Activated CD8-positive, alpha-beta T cell treated with anti-CD3 and anti-CD28 coated beads, Interleukin-2, amount 10 ng/mL, durations not matched to agents 7 days and 5 days (primary cell): ENCODE measurements at regions not wholly inside any gene's neighbourhood (a gene's known extent, or its start where the extent isn't known, plus 50 kb on each side); places are given as distances from the start of the nearest gene placed in this dataset.
"Not testable (repeated sequence)": the region's sequence is repeated elsewhere in the genome, so short reads cannot be mapped to it uniquely, and the experiment has no call there.

Experiments used
- ATAC-seq: fragments of 150-1000 bp; cut with Tn5 transposase; one replicate; pipeline ENCODE4 v1.10.0; 2021; ENCODE audit warnings: moderate library complexity
- CTCF ChIA-PET: fragments of 350-600 bp; sonication (Branson Sonifier 250); formaldehyde crosslinking; loops from one replicate; lab custom pipeline; 2021; ENCODE audit warnings: antibody characterized with exemption; lab: Charles Lee
- POLR2A ChIA-PET: fragments of 350-600 bp; sonication (Branson Sonifier 250); formaldehyde crosslinking; loops from one replicate; lab custom pipeline; 2021; ENCODE audit warnings: antibody characterized with exemption; lab: Charles Lee
- DNase-seq: peaks from one replicate; pipeline ENCODE4 v3.0.0-alpha.2; 2020
- H3K27ac Mint-ChIP-seq: one replicate; pipeline ENCODE4 v1.8.0; 2021; ENCODE audit warnings: mild to moderate bottlenecking, mixed read lengths
- H3K27me3 Mint-ChIP-seq: one replicate; pipeline ENCODE4 v1.8.0; 2021; ENCODE audit warnings: low read depth, mixed read lengths
- H3K36me3 Mint-ChIP-seq: one replicate; pipeline ENCODE4 v1.8.0; 2021; ENCODE audit warnings: low read depth, mixed read lengths
- H3K4me1 Mint-ChIP-seq: one replicate; pipeline ENCODE4 v1.8.0; 2021; ENCODE audit warnings: low read depth, mixed read lengths
- H3K4me3 Mint-ChIP-seq: one replicate; pipeline ENCODE4 v1.8.0; 2021; ENCODE audit warnings: mild to moderate bottlenecking, mixed read lengths
- H3K9me3 Mint-ChIP-seq: one replicate; pipeline ENCODE4 v1.8.0; 2022; ENCODE audit warnings: mixed read lengths; ENCODE audit not compliant: insufficient read depth

DNA sequence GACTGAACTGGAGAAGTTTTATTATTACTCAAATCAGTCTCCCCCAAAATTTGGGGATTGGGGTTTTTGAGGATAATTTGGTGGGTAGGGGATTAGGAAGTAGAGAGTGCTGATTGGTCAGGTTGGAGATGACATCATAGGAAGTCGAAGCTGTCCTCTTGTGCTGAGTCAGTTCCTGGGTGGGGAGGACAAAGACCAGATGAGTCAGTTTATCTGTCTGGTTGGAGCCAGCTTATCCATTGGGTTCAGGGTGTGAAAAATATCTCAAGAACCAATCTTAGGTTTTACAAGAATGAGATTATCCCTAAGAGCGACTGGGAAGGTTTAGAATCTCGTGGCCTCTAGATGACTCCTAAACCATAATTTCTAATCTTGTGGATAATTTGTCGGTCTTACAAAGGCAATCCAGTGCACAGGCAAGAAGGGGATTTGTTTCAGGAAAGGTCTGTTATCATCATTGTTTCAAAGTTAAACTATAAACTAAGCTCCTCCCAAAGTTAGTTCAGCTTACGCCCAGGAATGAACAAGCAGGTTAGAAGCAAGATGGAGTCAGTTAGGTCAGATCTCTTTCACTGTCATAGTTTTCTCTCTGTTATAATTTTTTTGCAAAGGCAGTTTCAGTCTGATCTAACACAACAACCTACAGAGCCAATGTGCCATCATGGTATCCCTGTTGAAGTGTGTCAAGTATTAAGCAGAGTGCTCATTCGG, 274.5 kb downstream of the SLC7A11 start:
- POLR2A ChIA-PET = no interaction called here
- no peak overlapping the region for H3K27ac Mint-ChIP-seq

DNA sequence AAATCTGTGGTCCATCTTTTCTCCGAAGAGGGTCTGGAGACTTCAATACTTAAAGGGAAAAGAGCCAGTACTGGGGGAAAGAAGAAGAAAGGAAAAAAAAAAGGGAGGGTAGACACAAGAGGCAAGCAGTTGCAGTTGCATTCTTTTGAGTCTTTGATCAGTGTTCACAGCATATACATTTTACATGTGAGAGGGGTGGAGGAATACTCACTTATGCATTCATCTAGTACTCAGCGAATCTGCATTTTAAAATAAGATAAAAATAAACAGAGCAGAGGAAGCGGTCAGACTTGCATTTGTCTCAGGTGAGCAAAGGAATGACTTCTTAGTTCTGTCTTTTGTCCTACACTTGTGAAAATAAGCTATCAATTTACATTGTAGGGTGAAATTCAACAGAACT, 275.6 kb downstream of the SLC7A11 start:
- Mint-ChIP-seq H3K4me1 (no peaks in the 10 kb centered on the region), H3K36me3 (no peaks in the 10 kb centered on the region), H3K27me3 (no peaks in the 10 kb centered on the region), H3K4me3 (no peak overlapping the region), H3K9me3 (no peaks in the 10 kb centered on the region), H3K27ac (no peak overlapping the region)
- DNase-seq (no peak), ATAC-seq (no peak)
- POLR2A ChIA-PET = no interaction called here
- CTCF ChIA-PET = no interaction called here

More for the DNA sequence above, 274.5 kb downstream of the SLC7A11 start:
- Mint-ChIP-seq H3K27me3 (no peaks in the 10 kb centered on the region), H3K9me3 (no peaks in the 10 kb centered on the region), H3K4me3 (no peak overlapping the region), H3K36me3 (no peaks in the 10 kb centered on the region), H3K4me1 (no peaks in the 10 kb centered on the region)
- no peak for ATAC-seq
- CTCF ChIA-PET = no interaction called here
- DNase-seq = no peak

DNA sequence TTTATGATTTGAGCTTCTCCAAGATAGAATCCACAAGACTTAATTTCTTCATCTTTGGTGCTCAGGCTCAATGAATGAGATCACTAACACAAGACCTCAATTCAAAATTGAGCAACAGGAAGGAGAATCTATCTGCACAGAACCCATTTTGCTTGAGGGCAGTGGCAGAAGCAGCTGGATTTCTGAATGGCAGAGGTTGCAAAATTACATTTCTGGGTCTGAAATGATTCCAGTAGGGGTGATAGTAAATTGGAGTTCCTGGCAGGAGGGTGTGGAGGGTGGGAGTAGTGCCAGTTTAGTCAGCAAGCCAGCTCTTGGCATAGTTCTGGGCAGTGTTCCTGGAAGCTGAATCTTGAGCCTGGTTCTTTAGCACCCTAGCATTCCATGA, 281.1 kb downstream of the SLC7A11 start:
- CTCF ChIA-PET = no interaction called here
- H3K4me1 Mint-ChIP-seq = no peaks in the 10 kb centered on the region
- no peaks in the 10 kb centered on the region for H3K27me3 Mint-ChIP-seq
- ATAC-seq = no peak
- H3K4me3 Mint-ChIP-seq = no peak overlapping the region
- no peak overlapping the region for H3K27ac Mint-ChIP-seq
- POLR2A ChIA-PET = no interaction called here
- no peak for DNase-seq
- H3K36me3 Mint-ChIP-seq = no peaks in the 10 kb centered on the region
- no peaks in the 10 kb centered on the region for H3K9me3 Mint-ChIP-seq

DNA sequence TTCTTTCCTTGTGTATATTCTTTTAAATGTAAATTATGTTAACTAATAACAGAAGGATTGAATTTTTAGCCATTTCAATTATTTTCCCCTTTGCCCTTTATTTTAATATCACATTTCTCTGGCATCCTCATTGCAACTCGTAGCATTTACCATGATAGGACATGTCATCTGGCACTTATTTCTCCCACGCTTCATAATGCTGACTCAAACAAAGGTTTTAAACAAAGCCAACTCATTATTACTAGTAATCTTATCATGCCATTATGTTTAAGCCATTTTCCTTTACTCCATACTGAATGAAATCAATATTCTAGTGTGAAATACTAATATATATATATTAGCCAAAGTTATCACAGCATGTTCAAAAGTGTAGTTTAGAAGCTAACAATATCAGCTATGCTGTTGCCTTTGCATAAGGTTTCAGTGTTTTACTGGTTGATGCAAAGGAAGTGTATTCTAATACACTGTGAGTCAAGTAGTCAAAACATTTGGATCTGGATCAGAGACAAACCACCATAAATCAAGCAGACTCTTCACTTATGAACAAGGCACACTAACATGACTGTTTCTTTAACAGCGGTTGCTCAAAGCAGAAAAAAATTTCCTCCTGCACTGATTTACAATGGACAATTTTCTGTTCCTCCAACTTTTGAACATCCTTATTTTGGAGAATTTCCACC, 281.6 kb downstream of the SLC7A11 start:
- Mint-ChIP-seq H3K4me1 (no peaks in the 10 kb centered on the region), H3K27me3 (no peaks in the 10 kb centered on the region), H3K36me3 (no peaks in the 10 kb centered on the region), H3K9me3 (no peaks in the 10 kb centered on the region), H3K27ac (no peak overlapping the region), H3K4me3 (no peak overlapping the region)
- POLR2A ChIA-PET = no interaction called here
- DNase-seq (no peak), ATAC-seq (no peak)
- CTCF ChIA-PET = no interaction called here

DNA sequence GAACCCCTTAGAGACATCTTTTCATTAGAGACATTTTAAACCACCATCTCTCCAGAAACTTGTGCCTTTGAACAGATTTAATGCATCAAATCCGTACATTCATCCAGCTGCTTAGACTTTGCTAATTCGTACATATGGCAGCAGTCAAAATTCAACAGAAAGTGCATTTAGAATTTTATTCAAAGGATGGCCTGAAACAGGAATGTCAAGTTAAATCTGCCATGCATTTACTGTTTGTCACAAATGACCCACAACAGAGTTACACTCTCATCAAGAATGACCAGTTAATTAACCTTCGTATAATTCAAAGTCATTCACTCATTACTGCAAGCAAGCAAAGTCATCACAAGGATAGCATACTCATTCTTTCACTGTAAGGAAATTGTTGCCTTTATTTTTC, 284.3 kb downstream of the SLC7A11 start:
- Mint-ChIP-seq H3K27ac (no peak overlapping the region), H3K4me3 (no peak overlapping the region), H3K27me3 (no peaks in the 10 kb centered on the region), H3K9me3 (no peaks in the 10 kb centered on the region), H3K36me3 (no peaks in the 10 kb centered on the region), H3K4me1 (no peaks in the 10 kb centered on the region)
- CTCF ChIA-PET = no interaction called here
- POLR2A ChIA-PET = no interaction called here
- DNase-seq (no peak), ATAC-seq (no peak)

DNA sequence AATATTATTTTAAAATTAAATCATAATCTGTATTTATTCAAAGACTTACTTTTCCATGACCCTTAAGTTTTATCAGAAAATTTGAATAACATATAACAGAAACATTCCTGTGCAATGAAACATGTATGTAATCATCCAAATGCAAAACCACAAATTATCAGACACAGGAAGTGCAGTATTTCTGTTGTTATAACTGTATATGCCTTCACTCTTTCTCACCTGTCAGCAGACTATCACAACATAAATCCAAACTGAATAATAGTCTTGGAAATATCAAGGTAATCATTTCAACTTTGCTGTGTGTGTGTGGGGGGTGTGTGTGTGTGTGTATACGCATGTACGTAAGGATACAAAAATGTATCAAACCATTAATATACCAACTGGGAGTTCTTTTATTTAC, 285.9 kb downstream of the SLC7A11 start:
- POLR2A ChIA-PET = no interaction called here
- no peaks in the 10 kb centered on the region for H3K36me3 Mint-ChIP-seq
- no peak for ATAC-seq
- DNase-seq = no peak
- no peaks in the 10 kb centered on the region for H3K4me1 Mint-ChIP-seq
- H3K27me3 Mint-ChIP-seq = no peaks in the 10 kb centered on the region
- H3K4me3 Mint-ChIP-seq = no peak overlapping the region
- H3K9me3 Mint-ChIP-seq = no peaks in the 10 kb centered on the region
- CTCF ChIA-PET = no interaction called here
- no peak overlapping the region for H3K27ac Mint-ChIP-seq

DNA sequence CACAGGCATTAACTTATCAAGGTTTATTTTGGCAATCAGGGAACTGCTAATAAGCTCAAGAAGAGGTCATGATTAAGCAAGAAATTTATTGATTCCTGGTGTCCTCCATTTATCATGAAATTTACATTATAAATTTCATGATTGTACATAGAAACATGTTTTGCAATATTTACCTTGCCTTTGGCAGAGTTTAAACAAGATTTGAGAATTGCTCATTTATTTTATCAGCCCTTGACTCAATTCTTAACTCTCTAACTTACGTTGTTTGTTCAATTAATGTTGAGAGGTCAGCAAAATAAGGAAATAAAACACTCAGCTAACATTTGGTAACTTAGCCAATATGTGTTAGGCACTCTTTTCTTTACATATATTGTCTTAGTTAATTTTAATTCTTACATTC, 286.6 kb downstream of the SLC7A11 start:
- DNase-seq (no peak), ATAC-seq (no peak)
- CTCF ChIA-PET = no interaction called here
- Mint-ChIP-seq H3K27ac (no peak overlapping the region), H3K36me3 (no peaks in the 10 kb centered on the region), H3K27me3 (no peaks in the 10 kb centered on the region), H3K4me1 (no peaks in the 10 kb centered on the region), H3K4me3 (no peak overlapping the region), H3K9me3 (no peaks in the 10 kb centered on the region)
- POLR2A ChIA-PET = no interaction called here

DNA sequence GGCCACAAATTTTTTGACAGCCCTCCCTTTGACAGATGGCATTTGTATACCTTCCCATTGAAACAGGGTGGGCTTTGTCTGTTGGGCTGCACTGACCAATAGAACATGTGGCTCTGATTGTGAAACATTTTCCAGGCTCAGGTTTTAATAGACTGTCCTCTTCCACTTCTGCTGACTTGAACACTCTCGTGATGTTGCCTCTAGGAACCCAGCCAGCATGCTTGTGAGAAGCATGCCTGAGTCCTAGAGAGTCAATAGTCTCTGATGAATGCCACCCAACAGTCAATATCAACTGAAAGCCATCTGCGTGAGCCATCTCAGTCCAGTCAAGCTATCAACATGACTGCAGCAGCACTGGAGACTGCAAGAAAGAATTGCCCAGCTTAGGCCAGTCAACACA, 290.0 kb downstream of the SLC7A11 start:
- no peak overlapping the region for H3K27ac Mint-ChIP-seq
- H3K36me3 Mint-ChIP-seq = no peaks in the 10 kb centered on the region
- H3K4me3 Mint-ChIP-seq = no peak overlapping the region
- no peaks in the 10 kb centered on the region for H3K27me3 Mint-ChIP-seq
- DNase-seq (no peak), ATAC-seq (no peak)
- H3K9me3 Mint-ChIP-seq = peaks cover 4% of the 10 kb centered on the region
- ChIA-PET CTCF (no interaction called here), POLR2A (no interaction called here)
- H3K4me1 Mint-ChIP-seq = no peaks in the 10 kb centered on the region

DNA sequence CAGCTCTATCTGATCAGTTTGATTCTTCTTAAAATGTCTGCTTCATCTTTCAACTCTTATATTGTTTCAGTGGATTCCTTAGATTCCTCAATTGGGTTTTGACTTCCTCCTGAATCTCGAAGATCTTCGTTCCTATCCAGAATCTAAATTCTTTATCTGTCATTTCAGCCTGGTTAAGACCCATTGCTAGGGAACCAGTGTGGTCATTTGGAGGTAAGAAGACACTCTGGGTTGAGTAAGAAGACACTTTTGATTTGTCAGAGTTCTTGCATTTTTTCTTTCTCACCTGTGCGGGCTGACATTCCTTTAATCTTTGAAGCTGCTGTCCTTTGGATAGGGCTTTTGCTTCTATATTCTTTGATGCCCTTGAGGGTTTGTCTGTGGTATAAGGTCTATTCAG, 291.9 kb downstream of the SLC7A11 start:
- POLR2A ChIA-PET = no interaction called here
- Mint-ChIP-seq H3K27ac (no peak overlapping the region), H3K4me1 (no peaks in the 10 kb centered on the region), H3K9me3 (peaks cover 4% of the 10 kb centered on the region), H3K4me3 (no peak overlapping the region), H3K27me3 (no peaks in the 10 kb centered on the region), H3K36me3 (no peaks in the 10 kb centered on the region)
- ATAC-seq (no peak), DNase-seq (no peak)
- CTCF ChIA-PET = no interaction called here

DNA sequence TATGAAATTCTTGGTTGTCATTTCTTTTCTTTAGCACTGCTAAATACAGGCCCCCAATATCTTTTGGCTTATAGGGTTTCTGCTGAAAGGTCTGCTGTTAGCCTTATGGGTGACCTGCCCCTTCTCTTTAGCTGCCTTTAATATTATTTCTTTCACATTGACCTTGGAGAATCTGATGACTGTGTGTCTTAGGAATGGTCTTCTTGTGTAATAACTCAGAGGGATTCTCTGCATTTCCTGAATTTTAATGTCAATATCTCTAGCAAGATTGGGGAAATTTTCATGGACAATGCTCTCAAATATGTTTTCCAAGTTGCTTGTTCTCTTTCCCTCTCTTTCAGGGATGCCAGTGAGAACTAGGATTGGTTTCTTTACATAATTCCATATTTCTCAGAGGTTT, 292.4 kb downstream of the SLC7A11 start:
- ChIA-PET CTCF (no interaction called here), POLR2A (no interaction called here)
- Mint-ChIP-seq H3K27ac (no peak overlapping the region), H3K27me3 (no peaks in the 10 kb centered on the region), H3K36me3 (no peaks in the 10 kb centered on the region), H3K4me3 (no peak overlapping the region), H3K4me1 (no peaks in the 10 kb centered on the region), H3K9me3 (peaks cover 4% of the 10 kb centered on the region)
- ATAC-seq (no peak), DNase-seq (no peak)

DNA sequence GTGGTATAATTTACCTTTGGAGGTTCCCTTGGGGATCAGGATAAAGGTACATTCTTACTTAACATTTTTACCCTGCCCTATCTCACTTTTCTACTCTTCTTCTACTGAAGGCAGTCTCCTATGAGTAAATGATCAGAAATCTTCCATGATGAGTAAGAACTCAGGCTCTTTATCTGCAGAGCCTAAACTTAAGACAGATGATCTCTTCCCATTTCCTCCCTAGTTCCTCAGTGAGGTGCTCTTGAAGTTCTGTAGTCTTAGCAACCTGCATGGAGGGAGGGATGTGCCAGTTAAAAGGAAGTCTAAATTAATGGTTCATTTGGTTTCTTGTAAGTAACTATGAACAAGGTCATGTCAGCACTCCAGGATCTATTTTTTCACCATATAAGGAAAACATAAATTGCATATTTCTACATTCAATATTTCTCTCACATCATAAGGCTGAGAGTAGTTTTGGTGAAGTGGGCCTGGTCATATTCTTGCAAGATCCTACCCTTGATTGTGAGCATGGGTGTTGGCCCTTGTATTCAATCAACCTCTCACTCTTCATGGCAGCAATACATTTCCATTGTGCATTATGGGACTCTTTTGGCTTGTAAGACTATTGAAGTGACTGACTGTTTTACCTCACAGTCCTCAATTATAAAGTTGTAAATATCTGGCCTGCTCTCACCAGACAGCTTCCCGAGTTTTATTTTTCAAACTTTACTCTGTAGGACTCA, 295.5 kb downstream of the SLC7A11 start:
- H3K4me1 Mint-ChIP-seq = no peaks in the 10 kb centered on the region
- CTCF ChIA-PET = no interaction called here
- no peaks in the 10 kb centered on the region for H3K36me3 Mint-ChIP-seq
- peaks cover 4% of the 10 kb centered on the region for H3K9me3 Mint-ChIP-seq
- no peak overlapping the region for H3K4me3 Mint-ChIP-seq
- no peaks in the 10 kb centered on the region for H3K27me3 Mint-ChIP-seq
- POLR2A ChIA-PET = no interaction called here
- H3K27ac Mint-ChIP-seq = no peak overlapping the region
- no peak for ATAC-seq
- no peak for DNase-seq

DNA sequence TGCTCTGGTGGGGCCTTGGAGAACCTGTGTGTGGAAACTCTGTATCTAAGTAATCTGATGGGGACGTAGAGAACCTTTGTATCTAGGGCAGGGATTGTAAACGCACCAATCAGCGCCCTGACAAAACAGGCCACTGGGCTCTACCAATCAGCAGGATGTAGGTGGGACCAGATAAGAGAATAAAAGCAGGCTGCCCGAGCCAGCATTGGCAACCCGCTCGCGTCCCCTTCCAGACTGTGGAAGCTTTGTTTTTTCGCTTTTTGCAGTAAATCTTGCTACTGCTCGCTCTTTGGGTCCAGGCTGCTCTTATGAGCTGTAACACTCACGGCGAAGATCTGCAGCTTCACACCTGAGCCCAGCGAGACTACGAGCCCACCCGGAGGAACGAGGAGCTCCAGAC, 299.3 kb downstream of the SLC7A11 start:
- POLR2A ChIA-PET, ATAC-seq, H3K27ac Mint-ChIP-seq, H3K9me3 Mint-ChIP-seq, DNase-seq, CTCF ChIA-PET, H3K4me1 Mint-ChIP-seq, H3K36me3 Mint-ChIP-seq, H3K27me3 Mint-ChIP-seq, H3K4me3 Mint-ChIP-seq: not testable (repeated sequence)
